NCI-H69 (cell line): ENCODE measurements at regions not wholly inside any gene's neighbourhood (a gene's known extent, or its start where the extent isn't known, plus 50 kb on each side); places are given as distances from the start of the nearest gene placed in this dataset.

Source experiments
- DNase-seq: peaks from one replicate; lab custom pipeline; 2025; lab: John Stamatoyannopoulos, UW

- DNase-seq: no peak
These were observed 280.7 kb upstream of the NR5A2 start for GRCh38 chr1:199746666-199747384.

GRCh38 chr1:199747984-199748383 is 279.5 kb upstream of the NR5A2 start:
- DNase-seq: no peak

DNA sequence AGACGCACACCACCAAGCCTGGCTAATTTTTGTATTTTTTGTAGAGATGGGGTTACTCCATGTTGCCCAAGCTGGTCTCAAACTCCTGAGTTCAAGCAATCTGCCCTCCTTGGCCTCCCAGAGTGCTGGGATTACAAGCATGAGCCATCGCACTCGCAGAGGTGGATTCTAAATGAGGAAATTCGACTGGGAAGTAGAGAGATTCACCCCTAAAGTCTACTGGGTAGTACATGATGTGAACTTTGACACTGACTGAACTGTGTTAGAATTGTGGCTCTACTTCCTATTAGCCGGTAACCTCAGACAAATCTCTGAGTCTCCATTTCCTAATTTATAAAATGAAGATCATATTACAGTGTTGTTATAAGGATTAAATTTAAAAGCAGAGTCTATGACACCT is 276.0 kb upstream of the NR5A2 start:
- DNase-seq: no peak

DNA sequence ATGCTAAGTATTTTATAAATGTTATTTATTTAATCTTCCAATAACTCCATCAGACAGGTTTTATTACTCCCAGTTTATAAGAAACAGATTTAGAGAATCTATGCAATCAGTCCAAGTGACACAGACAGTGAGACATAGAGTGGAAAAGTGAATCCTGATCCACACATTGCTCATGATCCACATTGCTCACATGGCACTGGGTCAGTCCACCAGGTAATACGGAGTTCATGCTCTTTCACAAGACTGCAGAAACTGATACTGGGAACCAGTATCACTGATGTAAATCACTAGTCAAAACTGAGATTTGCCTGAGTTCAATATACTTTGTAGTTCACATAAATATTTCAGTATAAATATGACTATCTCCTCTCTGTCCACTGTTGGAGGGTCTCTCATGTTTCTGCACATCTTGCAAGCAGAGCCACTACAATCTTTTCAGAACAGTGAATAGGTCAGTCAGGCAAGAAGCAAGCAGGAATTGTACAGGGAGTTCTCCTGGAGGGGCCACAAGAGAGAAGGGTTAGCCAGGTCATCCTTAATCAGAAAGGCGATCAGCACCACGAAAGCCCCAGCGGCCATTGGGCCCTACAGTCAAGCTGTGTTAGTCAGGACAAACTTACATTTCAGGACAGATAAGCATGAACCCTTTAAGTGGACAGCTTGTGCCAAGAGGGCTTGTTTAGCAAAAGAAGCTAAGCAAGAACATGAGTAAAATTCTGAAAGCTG is 275.4 kb upstream of the NR5A2 start:
- no peak for DNase-seq

DNA sequence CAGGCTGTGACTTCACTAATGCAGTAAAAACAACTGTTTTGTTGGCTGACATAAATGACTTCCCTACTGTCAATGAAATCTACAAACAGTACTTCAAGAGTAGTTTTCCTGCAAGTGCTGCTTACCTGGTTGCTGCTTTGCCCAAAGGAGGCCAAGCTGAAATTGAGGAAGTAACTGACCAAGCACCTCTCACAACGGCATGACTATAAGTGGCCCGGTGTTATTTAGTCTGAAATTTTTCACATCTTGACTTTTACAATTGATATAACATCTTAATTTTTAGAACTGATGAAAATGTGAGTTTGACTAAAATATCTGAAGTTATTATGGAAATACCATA is 274.9 kb upstream of the NR5A2 start:
- DNase-seq: no peak

GRCh38 chr1:199753513-199753912 is 274.0 kb upstream of the NR5A2 start:
- no peak for DNase-seq

DNA sequence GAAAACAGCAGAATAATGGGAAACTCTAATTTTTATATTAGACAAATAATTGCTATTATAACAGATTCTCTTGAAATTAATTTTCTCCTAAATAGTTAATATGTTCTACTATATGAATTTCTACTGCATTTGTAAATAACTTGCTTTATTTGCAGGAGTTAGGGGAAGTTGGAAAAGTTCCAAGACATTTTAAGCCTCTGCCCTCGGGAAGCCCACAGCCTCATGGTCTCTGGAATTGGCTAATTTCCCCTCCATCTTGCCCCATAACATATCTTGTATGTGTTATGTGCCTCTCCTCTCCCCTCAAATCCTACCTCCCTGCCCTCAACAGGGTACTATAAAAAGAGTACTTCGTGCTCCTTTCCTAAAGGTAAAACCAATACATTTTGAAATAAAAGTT is 271.4 kb upstream of the NR5A2 start:
- no peak for DNase-seq

DNA sequence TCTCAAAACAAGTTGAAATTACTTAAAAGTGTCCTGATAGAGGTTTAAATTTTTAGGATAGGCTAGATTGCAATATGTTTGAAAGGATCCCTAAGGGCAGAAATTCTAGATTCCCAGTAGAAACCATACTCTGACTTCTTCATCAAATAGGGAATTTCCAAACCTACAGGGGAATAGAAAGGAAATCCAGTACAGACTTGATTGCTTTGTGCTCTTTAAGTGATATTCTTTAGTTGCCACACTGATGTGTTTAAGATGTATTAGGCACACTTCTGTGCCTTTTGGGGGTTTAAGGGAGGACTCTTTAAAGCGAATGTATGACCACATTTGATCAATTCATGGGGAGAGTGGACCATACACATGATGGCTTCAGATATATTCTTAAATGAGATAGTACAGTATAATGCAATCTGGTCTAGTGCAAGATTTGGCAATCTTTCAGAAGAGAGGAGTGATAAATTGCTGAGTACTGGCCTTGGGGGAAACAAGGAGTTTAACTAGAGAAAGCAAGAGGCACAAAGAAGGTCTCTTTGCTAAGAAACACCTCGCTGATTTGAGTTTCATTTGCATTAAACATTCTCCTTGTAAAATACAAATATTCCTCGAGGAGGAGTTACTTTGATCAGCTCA is 268.8 kb upstream of the NR5A2 start:
- DNase-seq: no peak

DNA sequence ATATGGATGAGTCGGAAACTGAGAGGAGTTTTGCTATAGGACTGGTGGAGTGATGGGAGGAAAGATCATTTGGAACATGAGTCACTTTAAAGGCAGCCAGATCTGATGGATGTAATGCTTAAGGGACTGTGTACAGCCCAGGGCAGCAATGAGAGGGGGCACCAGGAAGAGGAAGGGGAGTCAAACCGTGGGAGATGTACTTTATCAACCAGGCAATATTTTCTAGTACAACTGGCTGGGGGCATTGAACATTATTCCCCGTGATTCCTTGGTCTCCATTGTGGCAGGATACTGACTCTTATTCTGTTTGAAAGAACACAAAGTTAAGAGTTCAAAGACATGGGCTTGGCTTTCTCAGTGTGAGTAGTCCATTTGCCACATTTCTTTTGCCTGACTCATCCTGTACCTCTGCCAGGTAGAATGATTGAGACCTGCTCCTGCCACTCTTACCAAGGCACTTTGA is 268.2 kb upstream of the NR5A2 start:
- DNase-seq: no peak

DNA sequence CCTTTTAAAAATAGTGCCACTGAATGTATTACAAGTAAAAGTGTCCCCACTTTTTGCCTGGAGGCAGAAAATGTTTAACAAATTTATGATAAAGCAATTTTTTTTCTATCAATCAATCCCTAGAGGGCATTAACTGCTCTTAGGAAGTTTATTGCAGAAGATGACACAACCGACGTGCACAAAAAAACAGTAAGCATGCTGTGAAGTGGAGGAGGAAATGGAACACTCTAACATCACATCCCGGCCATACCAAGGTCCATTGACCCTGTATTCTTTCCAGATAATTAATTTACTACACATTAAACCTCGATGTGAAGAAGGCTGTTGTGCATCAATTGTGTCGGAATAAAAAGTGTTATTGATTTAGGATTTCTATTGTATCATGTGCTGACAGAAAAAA is 264.9 kb upstream of the NR5A2 start:
- DNase-seq: no peak

- no peak for DNase-seq
These were observed 261.2 kb upstream of the NR5A2 start for GRCh38 chr1:199766218-199766792.

DNA sequence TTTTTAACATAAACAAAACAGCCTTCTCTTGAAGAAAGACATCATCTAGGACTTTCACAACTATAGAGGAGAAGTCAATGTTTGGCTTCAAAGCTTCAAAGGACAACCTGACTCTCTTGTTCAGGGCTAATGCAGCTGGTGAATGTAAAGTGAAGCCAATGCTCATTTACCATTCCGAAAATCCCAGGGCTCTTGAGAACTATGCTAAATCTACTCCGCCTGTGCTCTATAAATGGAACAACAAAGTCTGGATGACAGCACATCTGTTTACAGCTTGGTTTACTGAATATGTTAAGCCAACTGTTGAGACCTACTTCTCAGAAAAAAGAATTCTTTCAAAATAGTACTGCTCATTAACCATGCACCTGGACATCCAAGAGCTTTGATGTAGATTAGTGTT is 259.8 kb upstream of the NR5A2 start:
- DNase-seq: no peak

DNA sequence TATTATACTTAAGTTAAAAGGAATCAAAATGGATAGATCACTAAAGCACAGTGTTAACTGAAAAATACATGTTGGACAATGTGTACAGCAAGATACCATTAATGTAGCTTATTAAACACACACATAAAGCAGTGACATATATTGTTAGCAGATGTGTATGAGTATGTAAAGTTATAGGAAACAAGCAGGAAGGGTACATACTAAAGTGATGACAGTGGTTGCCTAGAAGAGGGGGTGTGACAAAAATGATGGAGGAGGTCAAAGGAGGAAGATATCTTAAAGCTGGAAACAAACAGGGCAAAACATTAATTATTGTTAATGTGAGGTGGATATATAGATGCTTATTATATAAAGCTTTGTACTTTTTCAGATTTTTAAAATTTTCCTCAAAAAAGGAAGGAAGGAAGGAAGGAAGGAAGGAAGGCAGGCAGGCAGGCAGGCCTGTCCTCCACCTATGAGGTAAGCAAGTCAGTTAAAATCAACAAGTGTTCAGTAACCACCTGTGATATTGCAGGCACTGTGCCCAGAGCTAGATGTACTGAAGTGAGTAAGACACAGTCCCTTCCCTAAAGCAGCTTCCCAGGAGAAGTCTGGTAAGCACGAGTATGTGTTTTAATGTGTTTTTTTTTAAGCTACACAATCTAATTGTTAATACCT is 252.9 kb upstream of the NR5A2 start:
- DNase-seq: peak; percentile 74

GRCh38 chr1:199776768-199777497 is 250.6 kb upstream of the NR5A2 start:
- DNase-seq: no peak

DNA sequence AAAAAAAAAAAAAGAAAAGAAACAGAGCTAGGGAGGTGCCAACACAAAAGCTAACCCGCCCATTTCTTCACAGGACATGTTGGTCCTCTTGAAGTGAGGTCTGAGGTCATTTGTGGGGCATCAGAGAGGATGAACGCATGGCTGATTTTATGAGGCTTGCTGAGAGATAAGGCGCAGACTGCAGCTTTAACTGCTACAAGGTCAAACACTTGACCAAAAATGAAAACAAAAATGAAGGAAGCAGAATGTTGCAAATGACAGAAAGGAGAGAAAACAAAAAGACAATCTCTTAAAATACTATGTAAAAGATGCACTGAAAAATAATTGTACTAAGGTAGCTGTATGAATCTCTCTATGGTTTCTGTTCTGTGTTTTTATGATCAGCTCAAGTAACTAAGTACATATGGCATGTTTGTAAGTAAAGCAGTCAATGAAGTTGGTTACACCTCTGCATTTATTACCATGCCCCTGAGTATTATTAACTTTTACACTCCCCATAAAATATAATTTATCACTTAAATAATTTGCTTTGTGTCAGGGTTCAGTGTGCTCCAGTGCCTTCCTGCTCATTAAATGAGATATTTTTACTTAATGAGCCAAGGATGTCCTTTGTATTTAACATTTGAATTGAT is 249.1 kb upstream of the NR5A2 start:
- DNase-seq: peak; percentile 85

- no peak for DNase-seq
These were observed 247.4 kb upstream of the NR5A2 start for GRCh38 chr1:199780091-199780490.

GRCh38 chr1:199780948-199781670 is 246.4 kb upstream of the NR5A2 start:
- no peak for DNase-seq

DNA sequence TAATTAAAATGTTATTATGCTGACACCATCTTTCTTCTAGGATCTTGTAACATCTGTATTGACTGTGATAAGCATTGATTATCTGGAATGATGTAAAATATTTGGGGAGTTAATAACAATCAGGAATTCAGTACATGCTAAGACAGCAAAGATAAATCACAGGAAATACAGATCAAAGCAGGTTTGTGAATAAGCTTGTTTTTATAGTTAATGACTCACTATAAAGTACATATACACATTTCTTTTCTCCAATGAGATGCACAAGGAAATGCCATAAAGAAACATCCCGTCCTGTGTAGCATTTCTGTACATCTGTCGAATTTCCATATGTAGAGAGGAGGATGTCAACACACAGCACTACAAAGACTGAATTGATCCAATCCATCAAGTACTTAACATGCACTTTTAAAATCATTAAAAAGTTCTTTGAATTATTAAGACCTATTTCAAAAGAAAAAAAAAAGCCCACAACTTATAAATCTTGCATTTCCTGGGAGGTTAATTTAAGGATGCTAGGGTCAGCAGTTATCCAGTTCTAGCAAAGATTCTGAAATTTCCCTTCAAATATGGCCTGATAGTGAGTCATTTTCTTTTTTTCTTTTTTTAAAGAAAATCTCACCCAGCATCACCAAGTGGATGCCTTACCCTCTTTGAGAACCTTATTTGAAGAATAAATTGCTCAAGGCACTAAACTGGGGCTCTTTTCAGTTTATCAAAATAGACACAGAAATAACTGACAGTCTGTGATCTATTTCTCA is 243.2 kb upstream of the NR5A2 start:
- no peak for DNase-seq

- no peak for DNase-seq
These were observed 240.8 kb upstream of the NR5A2 start for GRCh38 chr1:199786695-199787094.

DNA sequence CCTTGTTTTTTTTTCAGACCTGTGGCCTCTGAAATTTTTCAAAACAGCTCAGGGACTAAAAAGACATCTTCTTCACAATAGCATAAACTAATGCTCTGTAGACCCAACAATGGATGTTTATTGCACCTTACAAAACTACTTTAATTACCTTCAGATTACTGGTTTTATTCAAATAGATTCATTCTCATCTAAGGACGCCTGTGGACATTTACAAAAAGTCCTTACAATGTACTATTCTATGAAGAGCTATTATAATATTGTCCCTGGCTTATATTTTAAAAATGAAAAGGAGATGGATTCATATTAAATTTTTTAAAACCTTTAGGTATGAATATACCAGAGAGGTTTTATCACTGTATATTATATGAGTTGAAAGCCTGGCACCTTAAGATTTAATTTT is 238.4 kb upstream of the NR5A2 start:
- peak; percentile 77 for DNase-seq
